ENCODE measurements at regions not wholly inside any gene's neighbourhood (a gene's known extent, or its start where the extent isn't known, plus 50 kb on each side); places are given as distances from the start of the nearest gene placed in this dataset.

DNA sequence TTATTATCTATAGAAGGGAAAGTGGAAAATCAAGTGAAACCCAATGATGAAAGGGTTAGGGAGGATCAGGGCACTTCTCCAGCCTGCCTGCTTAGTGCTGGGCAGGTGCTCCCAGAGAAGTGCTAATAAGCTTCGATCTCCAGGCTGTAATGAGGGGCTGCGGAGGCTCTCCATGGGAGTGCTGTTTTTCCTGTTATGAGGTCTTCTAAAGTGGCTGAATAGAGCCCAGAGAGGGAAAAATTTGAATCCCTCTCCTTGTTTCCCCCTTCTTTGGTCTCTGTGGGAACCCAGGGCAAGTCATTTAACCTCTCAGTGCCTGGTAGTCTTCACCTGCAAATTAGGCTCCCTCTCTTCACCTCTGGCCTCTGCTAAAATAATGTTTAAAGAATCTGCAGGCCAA, 351.7 kb upstream of the DCC start:
- TF ChIP-seq CTCF (IDR thresholded peaks at IDR 0.05 in 2 of 3, conservative IDR thresholded peaks at IDR 0.05 in 1 of 3; ENCODE audit: borderline replicate concordance in 1 of 3, insufficient read depth in 1 of 3, low read depth in 2 of 3, low read length in 2 of 3) (no peak), ZBTB33 (IDR thresholded peaks at IDR 0.05; ENCODE audit: extremely low read depth, insufficient replicate concordance, low read length) (no peak), POLR2A (IDR thresholded peaks at IDR 0.05; ENCODE audit: borderline replicate concordance, extremely low read depth, insufficient read depth, insufficient read length) (no peak), RAD21 (IDR thresholded peaks at IDR 0.05; ENCODE audit: low read depth) (no peak), YY1 (IDR thresholded peaks at IDR 0.05; ENCODE audit: extremely low read depth, insufficient replicate concordance, low read depth, low read length) (no peak), EZH2phosphoT487 (IDR thresholded peaks at IDR 0.05; ENCODE audit: borderline replicate concordance) (no peak)

Measured in HCT116 (cell line).